GM12873 (cell line): ENCODE measurements at regions not wholly inside any gene's neighbourhood (a gene's known extent, or its start where the extent isn't known, plus 50 kb on each side); places are given as distances from the start of the nearest gene placed in this dataset.

Experiments
- CTCF ChIP-seq: IDR thresholded peaks from 2 replicates; pipeline ENCODE4 v1.5.1; 2012; ENCODE audit warnings: low read depth, mild to moderate bottlenecking, moderate library complexity, low read length, control low read depth; ENCODE audit not compliant: insufficient read depth; ENCODE audit errors: missing control alignments

- TF ChIP-seq CTCF = no peak
Measured at GRCh38 chr7:121446526-121446925, 50.4 kb upstream of the FAM3C start.
